ENCODE measurements at regions not wholly inside any gene's neighbourhood (a gene's known extent, or its start where the extent isn't known, plus 50 kb on each side); places are given as distances from the start of the nearest gene placed in this dataset.

- Histone ChIP-seq H4K91ac (ENCODE audit: low read length) (no peak overlapping the region), H3K4ac (ENCODE audit: low read depth in 1 of 2, low read length in 2 of 2) (no peak overlapping the region), H3K9ac (ENCODE audit: low read length) (no peak overlapping the region), H2AFZ (ENCODE audit: low read depth, low read length) (no peak overlapping the region), H2BK120ac (ENCODE audit: low read depth, low read length) (no peak overlapping the region), H3K4me3 (ENCODE audit: insufficient read depth in 1 of 2, low read depth in 1 of 2, low read length in 2 of 2) (no peak overlapping the region), H4K8ac (ENCODE audit: low read length) (no peak overlapping the region), H3K9me3 (ENCODE audit: control insufficient read depth, low read length) (peaks cover 6% of the 10 kb centered on the region), H2BK5ac (ENCODE audit: low read depth, low read length, poor library complexity, severe bottlenecking) (no peak overlapping the region), H3K36me3 (ENCODE audit: control insufficient read depth in 1 of 2, insufficient read depth in 2 of 2, low read depth in 1 of 2, low read length in 2 of 2) (no peaks in the 10 kb centered on the region), H3K4me2 (ENCODE audit: low read length, poor library complexity, severe bottlenecking) (no peak overlapping the region), H3K79me1 (replicated peaks; ENCODE audit: low read length, poor library complexity, severe bottlenecking) (no peaks in the 10 kb centered on the region), H3K27ac (ENCODE audit: low read length, poor library complexity, severe bottlenecking) (no peak overlapping the region), H3K14ac (ENCODE audit: low read length in 2 of 2) (no peak overlapping the region), H3K27me3 (ENCODE audit: control insufficient read depth in 1 of 2, insufficient read depth in 1 of 2, low read length in 2 of 2) (peaks cover 74 to 87% of the 10 kb centered on the region in 2 experiments), H3K18ac (ENCODE audit: low read depth in 1 of 2, low read length in 2 of 2) (no peak overlapping the region), H2AK5ac (ENCODE audit: low read length, severe bottlenecking) (no peak overlapping the region), H2BK12ac (ENCODE audit: low read length in 2 of 2) (no peak overlapping the region), H3K4me1 (ENCODE audit: control insufficient read depth, insufficient read depth, low read depth, low read length) (no peaks in the 10 kb centered on the region), H2BK15ac (ENCODE audit: low read depth, poor library complexity, severe bottlenecking) (no peak overlapping the region), H3K23ac (ENCODE audit: low read length in 2 of 2) (no peak overlapping the region)
- WGBS, result 72% methylated on average over 10 of the region's 10 CpGs
- DNase-seq, result no peak
Observed at GRCh38 chr1:25045480-25046193, 115.6 kb upstream of the RUNX3 start.

GRCh38 chr1:25043228-25043580, 113.1 kb upstream of the RUNX3 start:
- 80% methylated on average over 8 of the region's 8 CpGs for WGBS
- no peak for DNase-seq
- no peak overlapping the region for H3K4me2 ChIP-seq (ENCODE audit: low read length, poor library complexity, severe bottlenecking)
- no peaks in the 10 kb centered on the region for H3K79me1 ChIP-seq (replicated peaks; ENCODE audit: low read length, poor library complexity, severe bottlenecking)
- no peak overlapping the region for H3K4me3 ChIP-seq (ENCODE audit: insufficient read depth in 1 of 2, low read depth in 1 of 2, low read length in 2 of 2)
- no peak overlapping the region for H2AFZ ChIP-seq (ENCODE audit: low read depth, low read length)
- no peak overlapping the region for H3K27ac ChIP-seq (ENCODE audit: low read length, poor library complexity, severe bottlenecking)
- H4K91ac ChIP-seq (ENCODE audit: low read length), result no peak overlapping the region
- no peak overlapping the region for H3K18ac ChIP-seq (ENCODE audit: low read depth in 1 of 2, low read length in 2 of 2)
- no peak overlapping the region for H3K4ac ChIP-seq (ENCODE audit: low read depth in 1 of 2, low read length in 2 of 2)
- no peak overlapping the region for H3K23ac ChIP-seq (ENCODE audit: low read length in 2 of 2)
- no peak overlapping the region for H3K14ac ChIP-seq (ENCODE audit: low read length in 2 of 2)
- no peak overlapping the region for H2BK5ac ChIP-seq (ENCODE audit: low read depth, low read length, poor library complexity, severe bottlenecking)
- peaks cover 73 to 86% of the 10 kb centered on the region in 2 experiments for H3K27me3 ChIP-seq (ENCODE audit: control insufficient read depth in 1 of 2, insufficient read depth in 1 of 2, low read length in 2 of 2)
- H3K9ac ChIP-seq (ENCODE audit: low read length), result no peak overlapping the region
- H3K36me3 ChIP-seq (ENCODE audit: control insufficient read depth in 1 of 2, insufficient read depth in 2 of 2, low read depth in 1 of 2, low read length in 2 of 2), result no peaks in the 10 kb centered on the region
- H2BK12ac ChIP-seq (ENCODE audit: low read length in 2 of 2), result no peak overlapping the region
- H2BK15ac ChIP-seq (ENCODE audit: low read depth, poor library complexity, severe bottlenecking), result no peak overlapping the region
- H4K8ac ChIP-seq (ENCODE audit: low read length), result no peak overlapping the region
- peaks cover 6% of the 10 kb centered on the region for H3K9me3 ChIP-seq (ENCODE audit: control insufficient read depth, low read length)
- no peak overlapping the region for H2AK5ac ChIP-seq (ENCODE audit: low read length, severe bottlenecking)
- H2BK120ac ChIP-seq (ENCODE audit: low read depth, low read length), result no peak overlapping the region
- H3K4me1 ChIP-seq (ENCODE audit: control insufficient read depth, insufficient read depth, low read depth, low read length), result no peaks in the 10 kb centered on the region

GRCh38 chr1:25042331-25043227, 112.5 kb upstream of the RUNX3 start:
- Histone ChIP-seq H3K14ac (ENCODE audit: low read length in 2 of 2) (no peak overlapping the region), H2BK5ac (ENCODE audit: low read depth, low read length, poor library complexity, severe bottlenecking) (no peak overlapping the region), H3K36me3 (ENCODE audit: control insufficient read depth in 1 of 2, insufficient read depth in 2 of 2, low read depth in 1 of 2, low read length in 2 of 2) (no peaks in the 10 kb centered on the region), H4K91ac (ENCODE audit: low read length) (no peak overlapping the region), H3K27me3 (ENCODE audit: control insufficient read depth in 1 of 2, insufficient read depth in 1 of 2, low read length in 2 of 2) (peaks cover 67 to 85% of the 10 kb centered on the region in 2 experiments), H3K4ac (ENCODE audit: low read depth in 1 of 2, low read length in 2 of 2) (no peak overlapping the region), H3K4me2 (ENCODE audit: low read length, poor library complexity, severe bottlenecking) (no peak overlapping the region), H2BK12ac (ENCODE audit: low read length in 2 of 2) (no peak overlapping the region), H3K9me3 (ENCODE audit: control insufficient read depth, low read length) (peaks cover 6% of the 10 kb centered on the region), H3K4me1 (ENCODE audit: control insufficient read depth, insufficient read depth, low read depth, low read length) (no peaks in the 10 kb centered on the region), H3K18ac (ENCODE audit: low read depth in 1 of 2, low read length in 2 of 2) (no peak overlapping the region), H2AK5ac (ENCODE audit: low read length, severe bottlenecking) (no peak overlapping the region), H3K9ac (ENCODE audit: low read length) (no peak overlapping the region), H2AFZ (ENCODE audit: low read depth, low read length) (no peak overlapping the region), H3K27ac (ENCODE audit: low read length, poor library complexity, severe bottlenecking) (no peak overlapping the region), H3K79me1 (replicated peaks; ENCODE audit: low read length, poor library complexity, severe bottlenecking) (no peaks in the 10 kb centered on the region), H3K23ac (ENCODE audit: low read length in 2 of 2) (peak overlapping the region in 1 of 2 experiments; percentile 63), H3K4me3 (ENCODE audit: insufficient read depth in 1 of 2, low read depth in 1 of 2, low read length in 2 of 2) (no peak overlapping the region), H2BK15ac (ENCODE audit: low read depth, poor library complexity, severe bottlenecking) (no peak overlapping the region), H2BK120ac (ENCODE audit: low read depth, low read length) (no peak overlapping the region), H4K8ac (ENCODE audit: low read length) (no peak overlapping the region)
- WGBS, result 80% methylated on average over 13 of the region's 13 CpGs
- DNase-seq, result no peak

GRCh38 chr1:25041916-25042315, 111.8 kb upstream of the RUNX3 start:
- H2BK5ac ChIP-seq (ENCODE audit: low read depth, low read length, poor library complexity, severe bottlenecking), result no peak overlapping the region
- H3K4me1 ChIP-seq (ENCODE audit: control insufficient read depth, insufficient read depth, low read depth, low read length), result no peaks in the 10 kb centered on the region
- no peak overlapping the region for H3K23ac ChIP-seq (ENCODE audit: low read length in 2 of 2)
- no peaks in the 10 kb centered on the region for H3K36me3 ChIP-seq (ENCODE audit: control insufficient read depth in 1 of 2, insufficient read depth in 2 of 2, low read depth in 1 of 2, low read length in 2 of 2)
- no peak overlapping the region for H2AK5ac ChIP-seq (ENCODE audit: low read length, severe bottlenecking)
- no peak for DNase-seq
- no peak overlapping the region for H2BK15ac ChIP-seq (ENCODE audit: low read depth, poor library complexity, severe bottlenecking)
- no peak overlapping the region for H3K9ac ChIP-seq (ENCODE audit: low read length)
- H3K18ac ChIP-seq (ENCODE audit: low read depth in 1 of 2, low read length in 2 of 2), result no peak overlapping the region
- no peak overlapping the region for H2BK12ac ChIP-seq (ENCODE audit: low read length in 2 of 2)
- no peak overlapping the region for H3K27ac ChIP-seq (ENCODE audit: low read length, poor library complexity, severe bottlenecking)
- H3K9me3 ChIP-seq (ENCODE audit: control insufficient read depth, low read length), result peaks cover 6% of the 10 kb centered on the region
- H4K91ac ChIP-seq (ENCODE audit: low read length), result no peak overlapping the region
- H2AFZ ChIP-seq (ENCODE audit: low read depth, low read length), result no peak overlapping the region
- H3K4me3 ChIP-seq (ENCODE audit: insufficient read depth in 1 of 2, low read depth in 1 of 2, low read length in 2 of 2), result no peak overlapping the region
- peaks cover 60 to 78% of the 10 kb centered on the region in 2 experiments for H3K27me3 ChIP-seq (ENCODE audit: control insufficient read depth in 1 of 2, insufficient read depth in 1 of 2, low read length in 2 of 2)
- H3K79me1 ChIP-seq (replicated peaks; ENCODE audit: low read length, poor library complexity, severe bottlenecking), result no peaks in the 10 kb centered on the region
- H3K4ac ChIP-seq (ENCODE audit: low read depth in 1 of 2, low read length in 2 of 2), result no peak overlapping the region
- H4K8ac ChIP-seq (ENCODE audit: low read length), result no peak overlapping the region
- H3K4me2 ChIP-seq (ENCODE audit: low read length, poor library complexity, severe bottlenecking), result no peak overlapping the region
- WGBS, result 98% methylated on average over 3 of the region's 4 CpGs
- no peak overlapping the region for H2BK120ac ChIP-seq (ENCODE audit: low read depth, low read length)
- H3K14ac ChIP-seq (ENCODE audit: low read length in 2 of 2), result no peak overlapping the region

Measured in mesenchymal stem cell (in vitro differentiated cells and primary cell).